ENCODE measurements at regions not wholly inside any gene's neighbourhood (a gene's known extent, or its start where the extent isn't known, plus 50 kb on each side); places are given as distances from the start of the nearest gene placed in this dataset.

GRCh38 chr6:23518294-23518693, 607.7 kb upstream of the NRSN1 start:
- Histone ChIP-seq H3K27me3 (no peaks in the 10 kb centered on the region), H3K4me1 (no peaks in the 10 kb centered on the region), H3K9me3 (no peaks in the 10 kb centered on the region), H3K4me3 (no peak overlapping the region), H3K36me3 (no peaks in the 10 kb centered on the region), H3K27ac (no peak overlapping the region)
- TF ChIP-seq EP300 (IDR thresholded peaks at IDR 0.05; ENCODE audit: low read depth) (no peak), POLR2AphosphoS5 (IDR thresholded peaks at IDR 0.05) (no peak), POLR2A (IDR thresholded peaks at IDR 0.05) (no peak), CTCF (IDR thresholded peaks at IDR 0.05) (no peak)
- intact Hi-C loops (cut with DNase I; ENCODE audit: low total_unique reads) (no loop called here), in situ Hi-C loops (cut with MboI; ENCODE audit: low pct_ligation_motif_present in 1 of 4, low pct_unique_long_range_greater_than_20kb in 1 of 4, low sequenced_read_pairs in 3 of 4) (no loop called here)
- 86 to 90% methylated on average over 4 to 6 of the region's 6 CpGs for WGBS, 2 donors (ENCODE audit: low coverage in 1 of 2)
- DNase-seq, result no peak

GRCh38 chr6:23522792-23523547, 603.0 kb upstream of the NRSN1 start:
- intact Hi-C loops (cut with DNase I; ENCODE audit: low total_unique reads), result no loop called here
- TF ChIP-seq EP300 (IDR thresholded peaks at IDR 0.05; ENCODE audit: low read depth) (no peak), POLR2AphosphoS5 (IDR thresholded peaks at IDR 0.05) (no peak), POLR2A (IDR thresholded peaks at IDR 0.05) (no peak), CTCF (IDR thresholded peaks at IDR 0.05) (no peak)
- in situ Hi-C loops (cut with MboI; ENCODE audit: low pct_ligation_motif_present in 1 of 4, low pct_unique_long_range_greater_than_20kb in 1 of 4, low sequenced_read_pairs in 3 of 4), result no loop called here
- H3K27me3 ChIP-seq, result no peaks in the 10 kb centered on the region
- H3K36me3 ChIP-seq, result no peaks in the 10 kb centered on the region
- H3K9me3 ChIP-seq, result no peaks in the 10 kb centered on the region
- no peak overlapping the region for H3K27ac ChIP-seq
- DNase-seq, result no peak
- no peak overlapping the region for H3K4me3 ChIP-seq
- 73 to 75% methylated on average over 7 to 11 of the region's 11 CpGs for WGBS, 2 donors (ENCODE audit: low coverage in 1 of 2)
- H3K4me1 ChIP-seq, result no peaks in the 10 kb centered on the region

GRCh38 chr6:23523771-23524170, 602.2 kb upstream of the NRSN1 start:
- in situ Hi-C loops (cut with MboI; ENCODE audit: low pct_ligation_motif_present in 1 of 4, low pct_unique_long_range_greater_than_20kb in 1 of 4, low sequenced_read_pairs in 3 of 4), result no loop called here
- Histone ChIP-seq H3K27me3 (no peaks in the 10 kb centered on the region), H3K36me3 (no peaks in the 10 kb centered on the region), H3K27ac (no peak overlapping the region), H3K9me3 (no peaks in the 10 kb centered on the region), H3K4me3 (no peak overlapping the region), H3K4me1 (no peaks in the 10 kb centered on the region)
- 75 to 91% methylated on average over 2 of the region's 2 CpGs for WGBS, 2 donors (ENCODE audit: low coverage in 1 of 2)
- TF ChIP-seq POLR2AphosphoS5 (IDR thresholded peaks at IDR 0.05) (no peak), EP300 (IDR thresholded peaks at IDR 0.05; ENCODE audit: low read depth) (no peak), CTCF (IDR thresholded peaks at IDR 0.05) (no peak), POLR2A (IDR thresholded peaks at IDR 0.05) (no peak)
- intact Hi-C loops (cut with DNase I; ENCODE audit: low total_unique reads), result no loop called here
- DNase-seq, result no peak

- Histone ChIP-seq H3K36me3 (no peaks in the 10 kb centered on the region), H3K4me1 (no peaks in the 10 kb centered on the region)
These were observed 601.5 kb upstream of the NRSN1 start for GRCh38 chr6:23524548-23524947.

More at GRCh38 chr6:23524548-23524947, 601.5 kb upstream of the NRSN1 start:
- no peak overlapping the region for H3K4me3 ChIP-seq
- TF ChIP-seq POLR2A (IDR thresholded peaks at IDR 0.05), result no peak
- no peak for TF ChIP-seq EP300 (IDR thresholded peaks at IDR 0.05; ENCODE audit: low read depth)
- no peak for TF ChIP-seq CTCF (IDR thresholded peaks at IDR 0.05)
- no peak for TF ChIP-seq POLR2AphosphoS5 (IDR thresholded peaks at IDR 0.05)
- in situ Hi-C loops (cut with MboI; ENCODE audit: low pct_ligation_motif_present in 1 of 4, low pct_unique_long_range_greater_than_20kb in 1 of 4, low sequenced_read_pairs in 3 of 4) (no loop called here), intact Hi-C loops (cut with DNase I; ENCODE audit: low total_unique reads) (no loop called here)
- DNase-seq, result no peak
- H3K27ac ChIP-seq, result no peak overlapping the region
- H3K9me3 ChIP-seq, result no peaks in the 10 kb centered on the region
- no peaks in the 10 kb centered on the region for H3K27me3 ChIP-seq

Data from transverse colon (tissue), 4 donors.